Thyroid gland (tissue), 4 donors: ENCODE measurements at regions not wholly inside any gene's neighbourhood (a gene's known extent, or its start where the extent isn't known, plus 50 kb on each side); places are given as distances from the start of the nearest gene placed in this dataset.

ENCODE experiments used
- CTCF ChIP-seq, 6 experiments: fragments of 200-600 bp in 3 of 6; fragments of 450-650 bp in 3 of 6; sonication (generic) in 3 of 6; IDR thresholded peaks; one replicate each; pipeline ENCODE4 v1.5.1; 2016 to 2019; ENCODE audit warnings: antibody characterized with exemption in 6 of 6, mild to moderate bottlenecking in 2 of 6, inconsistent platforms in 1 of 6, moderate library complexity in 1 of 6
- POLR2A ChIP-seq, 2 donors: fragments of 450-650 bp; IDR thresholded peaks; one replicate each; pipeline ENCODE4 v1.6.1; 2017; ENCODE audit warnings: antibody characterized with exemption in 2 of 2, mild to moderate bottlenecking in 2 of 2, moderate library complexity in 1 of 2

DNA sequence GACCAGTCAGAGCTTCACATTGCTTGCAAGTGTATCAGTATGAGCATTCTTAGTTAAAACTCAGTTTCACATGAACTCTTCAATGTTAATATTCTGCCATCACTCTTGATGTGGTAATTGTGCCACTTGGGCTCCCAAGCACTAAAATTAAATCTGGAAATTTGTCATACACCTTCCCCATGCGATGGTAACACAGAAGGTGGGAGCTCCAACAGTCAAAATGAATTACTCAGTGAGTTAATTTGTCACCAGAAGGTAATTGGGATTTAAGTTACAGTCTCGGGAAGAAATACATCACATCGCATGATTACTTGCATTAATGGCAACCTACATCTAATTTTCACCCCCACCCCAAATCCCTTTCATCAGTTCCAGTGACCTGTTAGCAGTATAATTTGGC, 376.5 kb upstream of the DAB1 start:
- TF ChIP-seq CTCF (IDR thresholded peaks at IDR 0.05) (no peak), POLR2A (IDR thresholded peaks at IDR 0.05) (no peak)
